ENCODE measurements at regions not wholly inside any gene's neighbourhood (a gene's known extent, or its start where the extent isn't known, plus 50 kb on each side); places are given as distances from the start of the nearest gene placed in this dataset.
"Not testable (repeated sequence)": the region's sequence is repeated elsewhere in the genome, so short reads cannot be mapped to it uniquely, and the experiment has no call there.

DNA sequence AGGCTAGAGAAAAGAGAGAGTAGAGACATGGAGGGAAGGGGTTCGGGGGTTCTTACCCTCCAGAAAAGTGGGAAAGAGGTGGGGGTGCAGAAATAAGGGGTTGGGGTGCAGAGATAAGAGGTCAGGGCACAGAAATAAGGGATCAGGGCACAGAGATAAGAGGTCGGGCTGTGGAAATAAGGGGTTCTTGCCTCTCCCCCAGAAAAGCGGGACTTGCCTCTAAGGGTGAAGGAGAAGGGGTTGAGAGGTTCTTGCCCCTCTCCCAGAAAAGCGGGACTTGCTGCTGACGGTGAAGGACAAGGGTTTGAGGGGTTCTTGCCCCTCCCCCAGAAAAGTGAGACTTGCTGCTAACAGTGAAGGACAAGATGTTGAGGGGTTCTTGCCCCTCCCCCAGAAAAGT is 778.6 kb downstream of the UQCRFS1 start:
- not testable (repeated sequence) for H2BK120ac ChIP-seq (ENCODE audit: low read depth, low read length); H3K14ac ChIP-seq (ENCODE audit: low read length); H3K79me1 ChIP-seq (ENCODE audit: low read depth, low read length); H3K27ac ChIP-seq (replicated peaks; ENCODE audit: low read length); DNase-seq (ENCODE audit: low spot score); H2BK5ac ChIP-seq (ENCODE audit: low read length); H3K36me3 ChIP-seq (replicated peaks in 1 of 2; ENCODE audit: control insufficient read depth in 2 of 2, insufficient read depth in 2 of 2, low read length in 2 of 2); H3K4me2 ChIP-seq (ENCODE audit: insufficient read depth, low read length, poor library complexity, severe bottlenecking); H3K27me3 ChIP-seq (ENCODE audit: control insufficient read depth in 3 of 3, insufficient read depth in 3 of 3, low read depth in 1 of 3, low read length in 3 of 3); H3K23ac ChIP-seq (ENCODE audit: low read depth, low read length, poor library complexity); H2AFZ ChIP-seq (ENCODE audit: low read length); H2AK5ac ChIP-seq (ENCODE audit: low read depth, low read length); H2BK15ac ChIP-seq (ENCODE audit: low read length); H3K9me3 ChIP-seq (replicated peaks in 1 of 2; ENCODE audit: control insufficient read depth in 2 of 2, insufficient read depth in 1 of 2, low read depth in 1 of 2, low read length in 2 of 2); H2BK12ac ChIP-seq (ENCODE audit: low read length); H4K8ac ChIP-seq (ENCODE audit: low read depth, low read length); H3K4ac ChIP-seq (ENCODE audit: low read length); H4K91ac ChIP-seq (ENCODE audit: low read depth, low read length, poor library complexity); H3K4me1 ChIP-seq (ENCODE audit: control insufficient read depth in 2 of 2, insufficient read depth in 1 of 2, low read depth in 1 of 2, low read length in 2 of 2); H3K4me3 ChIP-seq (ENCODE audit: low read length in 2 of 2); H3K18ac ChIP-seq (ENCODE audit: low read length)
- no CpG with 5 or more reads among the region's 5 CpGs for WGBS, 2 donors (ENCODE audit: extremely low coverage in 2 of 2, insufficient read length in 2 of 2, insufficient replicate concordance in 1 of 2)
- peak overlapping the region; percentile 18 for H3K9ac ChIP-seq (ENCODE audit: low read depth, low read length, poor library complexity)

DNA sequence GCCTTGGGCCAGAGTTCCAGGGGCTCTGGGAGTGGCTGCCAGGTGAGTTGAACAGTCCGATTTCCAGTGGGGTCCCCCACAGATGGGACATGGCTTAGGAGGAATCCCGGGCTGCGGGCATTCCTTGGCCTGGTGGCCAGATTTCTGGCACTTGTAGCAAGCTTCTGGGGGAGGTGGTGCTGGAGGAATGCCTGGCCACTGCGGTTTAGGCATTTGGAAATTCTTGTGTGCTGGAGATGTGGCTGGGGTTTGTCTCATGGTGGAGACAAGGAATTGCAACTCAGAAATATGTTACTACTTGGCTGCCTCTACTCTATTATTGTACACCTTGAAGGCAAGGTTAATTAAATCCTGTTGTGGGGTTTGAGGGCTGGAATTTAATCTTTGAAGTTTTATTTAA is 779.8 kb downstream of the UQCRFS1 start:
- H3K36me3 ChIP-seq (replicated peaks in 1 of 2; ENCODE audit: control insufficient read depth in 2 of 2, insufficient read depth in 2 of 2, low read length in 2 of 2); H3K79me1 ChIP-seq (ENCODE audit: low read depth, low read length); H2BK15ac ChIP-seq (ENCODE audit: low read length); H2BK5ac ChIP-seq (ENCODE audit: low read length); H3K4me2 ChIP-seq (ENCODE audit: insufficient read depth, low read length, poor library complexity, severe bottlenecking); H3K4me1 ChIP-seq (ENCODE audit: control insufficient read depth in 2 of 2, insufficient read depth in 1 of 2, low read depth in 1 of 2, low read length in 2 of 2); H3K9ac ChIP-seq (ENCODE audit: low read depth, low read length, poor library complexity); H3K27me3 ChIP-seq (ENCODE audit: control insufficient read depth in 3 of 3, insufficient read depth in 3 of 3, low read depth in 1 of 3, low read length in 3 of 3); H3K14ac ChIP-seq (ENCODE audit: low read length); H2AFZ ChIP-seq (ENCODE audit: low read length); H3K27ac ChIP-seq (replicated peaks; ENCODE audit: low read length); H3K9me3 ChIP-seq (replicated peaks in 1 of 2; ENCODE audit: control insufficient read depth in 2 of 2, insufficient read depth in 1 of 2, low read depth in 1 of 2, low read length in 2 of 2); H2BK12ac ChIP-seq (ENCODE audit: low read length); H3K4me3 ChIP-seq (ENCODE audit: low read length in 2 of 2); H4K91ac ChIP-seq (ENCODE audit: low read depth, low read length, poor library complexity); H3K4ac ChIP-seq (ENCODE audit: low read length); H4K8ac ChIP-seq (ENCODE audit: low read depth, low read length); H3K18ac ChIP-seq (ENCODE audit: low read length); H3K23ac ChIP-seq (ENCODE audit: low read depth, low read length, poor library complexity); H2AK5ac ChIP-seq (ENCODE audit: low read depth, low read length); H2BK120ac ChIP-seq (ENCODE audit: low read depth, low read length); DNase-seq (ENCODE audit: low spot score): not testable (repeated sequence)
- WGBS, 2 donors (ENCODE audit: extremely low coverage in 2 of 2, insufficient read length in 2 of 2, insufficient replicate concordance in 1 of 2), result no CpG with 5 or more reads among the region's 4 CpGs

DNA sequence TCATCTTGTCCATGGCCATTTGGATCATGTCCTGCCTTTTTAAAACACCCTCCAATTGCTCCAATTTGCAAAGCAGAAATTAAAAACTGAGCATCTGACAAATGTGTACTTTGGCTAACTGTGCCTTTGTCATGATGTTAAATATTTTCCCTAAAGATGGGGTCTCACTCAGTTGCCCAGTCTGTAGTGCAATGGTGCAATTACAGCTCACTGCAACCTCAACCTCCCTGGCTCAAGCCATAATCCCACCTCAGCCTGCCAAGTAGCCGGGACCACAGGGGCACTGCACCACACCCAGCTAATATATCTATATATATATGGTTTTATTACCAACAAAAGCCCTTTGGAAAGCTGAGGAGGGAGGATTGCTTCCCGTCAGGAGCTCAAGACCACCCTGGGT is 782.7 kb downstream of the UQCRFS1 start:
- H3K36me3 ChIP-seq (replicated peaks in 1 of 2; ENCODE audit: control insufficient read depth in 2 of 2, insufficient read depth in 2 of 2, low read length in 2 of 2), result no peaks in the 10 kb centered on the region
- no peak overlapping the region for H3K18ac ChIP-seq (ENCODE audit: low read length)
- no peak overlapping the region for H3K14ac ChIP-seq (ENCODE audit: low read length)
- no peaks in the 10 kb centered on the region for H3K27me3 ChIP-seq (ENCODE audit: control insufficient read depth in 3 of 3, insufficient read depth in 3 of 3, low read depth in 1 of 3, low read length in 3 of 3)
- H3K9ac ChIP-seq (ENCODE audit: low read depth, low read length, poor library complexity), result no peak overlapping the region
- no peaks in the 10 kb centered on the region for H3K9me3 ChIP-seq (replicated peaks in 1 of 2; ENCODE audit: control insufficient read depth in 2 of 2, insufficient read depth in 1 of 2, low read depth in 1 of 2, low read length in 2 of 2)
- no peak overlapping the region for H4K91ac ChIP-seq (ENCODE audit: low read depth, low read length, poor library complexity)
- WGBS, 2 donors (ENCODE audit: extremely low coverage in 2 of 2, insufficient read length in 2 of 2, insufficient replicate concordance in 1 of 2), result no CpG with 5 or more reads among the region's 2 CpGs
- no peak overlapping the region for H3K23ac ChIP-seq (ENCODE audit: low read depth, low read length, poor library complexity)
- H2AK5ac ChIP-seq (ENCODE audit: low read depth, low read length), result no peak overlapping the region
- no peak overlapping the region for H2BK120ac ChIP-seq (ENCODE audit: low read depth, low read length)
- H2BK15ac ChIP-seq (ENCODE audit: low read length), result no peak overlapping the region
- no peak overlapping the region for H2BK12ac ChIP-seq (ENCODE audit: low read length)
- no peak for DNase-seq (ENCODE audit: low spot score)
- no peak overlapping the region for H3K27ac ChIP-seq (replicated peaks; ENCODE audit: low read length)
- H2AFZ ChIP-seq (ENCODE audit: low read length), result no peak overlapping the region
- H2BK5ac ChIP-seq (ENCODE audit: low read length), result no peak overlapping the region
- no peak overlapping the region for H4K8ac ChIP-seq (ENCODE audit: low read depth, low read length)
- no peaks in the 10 kb centered on the region for H3K79me1 ChIP-seq (ENCODE audit: low read depth, low read length)
- no peak overlapping the region for H3K4ac ChIP-seq (ENCODE audit: low read length)
- peaks cover 0 to 10% of the 10 kb centered on the region in 2 donors for H3K4me1 ChIP-seq (ENCODE audit: control insufficient read depth in 2 of 2, insufficient read depth in 1 of 2, low read depth in 1 of 2, low read length in 2 of 2)
- no peak overlapping the region for H3K4me3 ChIP-seq (ENCODE audit: low read length in 2 of 2)
- no peak overlapping the region for H3K4me2 ChIP-seq (ENCODE audit: insufficient read depth, low read length, poor library complexity, severe bottlenecking)

DNA sequence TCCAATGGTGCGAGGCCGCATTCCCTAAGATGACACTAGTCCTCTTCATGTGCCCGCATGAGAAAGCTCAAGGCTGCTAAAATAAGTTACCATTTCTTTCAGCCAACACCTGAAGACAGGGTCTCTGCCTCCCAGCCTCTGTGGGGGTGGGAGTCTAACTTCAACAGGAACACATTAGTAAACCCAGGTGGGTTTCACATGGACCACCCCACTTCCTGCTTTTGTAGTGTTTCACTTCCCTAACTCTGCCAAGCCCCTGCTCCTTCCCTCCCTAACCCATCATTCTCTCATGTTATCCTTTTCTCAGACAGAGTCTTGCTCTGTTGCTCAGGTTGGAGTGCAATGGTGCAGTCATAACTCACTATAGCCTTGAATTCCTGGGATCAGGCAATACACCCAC is 783.6 kb downstream of the UQCRFS1 start:
- Histone ChIP-seq H3K36me3 (replicated peaks in 1 of 2; ENCODE audit: control insufficient read depth in 2 of 2, insufficient read depth in 2 of 2, low read length in 2 of 2) (no peaks in the 10 kb centered on the region), H2AK5ac (ENCODE audit: low read depth, low read length) (no peak overlapping the region), H3K79me1 (ENCODE audit: low read depth, low read length) (no peaks in the 10 kb centered on the region), H2BK120ac (ENCODE audit: low read depth, low read length) (no peak overlapping the region), H2BK5ac (ENCODE audit: low read length) (no peak overlapping the region), H3K4me1 (ENCODE audit: control insufficient read depth in 2 of 2, insufficient read depth in 1 of 2, low read depth in 1 of 2, low read length in 2 of 2) (peaks cover 0 to 18% of the 10 kb centered on the region in 2 donors), H3K4ac (ENCODE audit: low read length) (no peak overlapping the region), H3K4me2 (ENCODE audit: insufficient read depth, low read length, poor library complexity, severe bottlenecking) (no peak overlapping the region), H3K9me3 (replicated peaks in 1 of 2; ENCODE audit: control insufficient read depth in 2 of 2, insufficient read depth in 1 of 2, low read depth in 1 of 2, low read length in 2 of 2) (no peaks in the 10 kb centered on the region), H3K14ac (ENCODE audit: low read length) (no peak overlapping the region), H3K9ac (ENCODE audit: low read depth, low read length, poor library complexity) (no peak overlapping the region), H2BK15ac (ENCODE audit: low read length) (no peak overlapping the region), H3K23ac (ENCODE audit: low read depth, low read length, poor library complexity) (no peak overlapping the region), H4K91ac (ENCODE audit: low read depth, low read length, poor library complexity) (no peak overlapping the region), H2AFZ (ENCODE audit: low read length) (no peak overlapping the region), H4K8ac (ENCODE audit: low read depth, low read length) (no peak overlapping the region), H3K27me3 (ENCODE audit: control insufficient read depth in 3 of 3, insufficient read depth in 3 of 3, low read depth in 1 of 3, low read length in 3 of 3) (no peaks in the 10 kb centered on the region), H2BK12ac (ENCODE audit: low read length) (no peak overlapping the region), H3K18ac (ENCODE audit: low read length) (no peak overlapping the region), H3K27ac (replicated peaks; ENCODE audit: low read length) (no peak overlapping the region), H3K4me3 (ENCODE audit: low read length in 2 of 2) (no peak overlapping the region)
- WGBS, 2 donors (ENCODE audit: extremely low coverage in 2 of 2, insufficient read length in 2 of 2, insufficient replicate concordance in 1 of 2), result no CpG with 5 or more reads among the region's 3 CpGs
- no peak for DNase-seq (ENCODE audit: low spot score)

All from neuronal stem cell (in vitro differentiated cells).